Endothelial cell (in vitro differentiated cells): ENCODE measurements at regions not wholly inside any gene's neighbourhood (a gene's known extent, or its start where the extent isn't known, plus 50 kb on each side); places are given as distances from the start of the nearest gene placed in this dataset.
"Not testable (repeated sequence)": the region's sequence is repeated elsewhere in the genome, so short reads cannot be mapped to it uniquely, and the experiment has no call there.

Experiments
- DNase-seq: peaks from one replicate; pipeline ENCODE4 v3.0.0; 2021; ENCODE audit warnings: low spot score
- H3K27ac Mint-ChIP-seq: one replicate; pipeline ENCODE4 v1.8.0; 2021; ENCODE audit warnings: mixed read lengths, inconsistent platforms; ENCODE audit not compliant: unreplicated experiment
- H3K27me3 Mint-ChIP-seq: one replicate; pipeline ENCODE4 v1.8.0; 2021; ENCODE audit warnings: mild to moderate bottlenecking, moderate library complexity, mixed read lengths, inconsistent platforms; ENCODE audit not compliant: unreplicated experiment
- H3K36me3 Mint-ChIP-seq: one replicate; pipeline ENCODE4 v1.8.0; 2021; ENCODE audit warnings: mild to moderate bottlenecking, low read depth, mixed read lengths, inconsistent platforms; ENCODE audit not compliant: unreplicated experiment
- H3K4me1 Mint-ChIP-seq: one replicate; pipeline ENCODE4 v1.8.0; 2021; ENCODE audit warnings: mild to moderate bottlenecking, mixed read lengths, inconsistent platforms; ENCODE audit not compliant: unreplicated experiment
- H3K4me3 Mint-ChIP-seq: one replicate; pipeline ENCODE4 v1.8.0; 2021; ENCODE audit warnings: mild to moderate bottlenecking, mixed read lengths, inconsistent platforms; ENCODE audit not compliant: unreplicated experiment
- H3K9me3 Mint-ChIP-seq: one replicate; pipeline ENCODE4 v1.8.0; 2021; ENCODE audit warnings: mixed read lengths, inconsistent platforms; ENCODE audit not compliant: unreplicated experiment
- CTCF ChIP-seq: fragments of 200-600 bp; sonication (generic); IDR thresholded peaks from one replicate; pipeline ENCODE4 v1.5.0; 2021; ENCODE audit warnings: antibody characterized with exemption; ENCODE audit not compliant: unreplicated experiment

GRCh38 chr3:168678730-168679129 lies 583.0 kb upstream of the GOLIM4 start:
- Mint-ChIP-seq H3K27ac (no peak overlapping the region), H3K4me1 (no peaks in the 10 kb centered on the region), H3K36me3 (no peaks in the 10 kb centered on the region), H3K9me3 (no peaks in the 10 kb centered on the region), H3K4me3 (no peak overlapping the region), H3K27me3 (no peaks in the 10 kb centered on the region)
- DNase-seq: no peak
- TF ChIP-seq CTCF: no peak

GRCh38 chr3:168671091-168671490 lies 575.4 kb upstream of the GOLIM4 start:
- DNase-seq: no peak
- no peak overlapping the region for H3K4me3 Mint-ChIP-seq

GRCh38 chr3:168660879-168661657 lies 565.3 kb upstream of the GOLIM4 start:
- not testable (repeated sequence) for DNase-seq, H3K27me3 Mint-ChIP-seq, H3K4me3 Mint-ChIP-seq, H3K27ac Mint-ChIP-seq, H3K36me3 Mint-ChIP-seq, H3K9me3 Mint-ChIP-seq, H3K4me1 Mint-ChIP-seq

More at GRCh38 chr3:168671091-168671490, 575.4 kb upstream of the GOLIM4 start:
- H3K36me3 Mint-ChIP-seq: no peaks in the 10 kb centered on the region
- no peaks in the 10 kb centered on the region for H3K9me3 Mint-ChIP-seq
- H3K27ac Mint-ChIP-seq: no peak overlapping the region
- no peaks in the 10 kb centered on the region for H3K27me3 Mint-ChIP-seq
- no peaks in the 10 kb centered on the region for H3K4me1 Mint-ChIP-seq
- no peak for TF ChIP-seq CTCF

GRCh38 chr3:168659015-168659414 lies 563.3 kb upstream of the GOLIM4 start:
- no peak for TF ChIP-seq CTCF
- Mint-ChIP-seq H3K27me3 (no peaks in the 10 kb centered on the region), H3K9me3 (no peaks in the 10 kb centered on the region), H3K4me3 (no peak overlapping the region), H3K4me1 (no peaks in the 10 kb centered on the region), H3K36me3 (no peaks in the 10 kb centered on the region), H3K27ac (no peak overlapping the region)
- no peak for DNase-seq

GRCh38 chr3:168655611-168656010 lies 559.9 kb upstream of the GOLIM4 start:
- Mint-ChIP-seq H3K9me3 (no peaks in the 10 kb centered on the region), H3K36me3 (no peaks in the 10 kb centered on the region), H3K4me3 (no peak overlapping the region), H3K4me1 (no peaks in the 10 kb centered on the region), H3K27ac (no peak overlapping the region), H3K27me3 (no peaks in the 10 kb centered on the region)
- no peak for TF ChIP-seq CTCF
- no peak for DNase-seq
